GM18498 (cell line): ENCODE measurements at regions not wholly inside any gene's neighbourhood (a gene's known extent, or its start where the extent isn't known, plus 50 kb on each side); places are given as distances from the start of the nearest gene placed in this dataset.
"Not testable (repeated sequence)": the region's sequence is repeated elsewhere in the genome, so short reads cannot be mapped to it uniquely, and the experiment has no call there.

Source experiments
- ATAC-seq: cut with Tn5 transposase; IDR thresholded peaks from one replicate; pipeline ENCODE4 v1.9.1; 2021; ENCODE audit warnings: mild to moderate bottlenecking, moderate library complexity; ENCODE audit not compliant: unreplicated experiment

DNA sequence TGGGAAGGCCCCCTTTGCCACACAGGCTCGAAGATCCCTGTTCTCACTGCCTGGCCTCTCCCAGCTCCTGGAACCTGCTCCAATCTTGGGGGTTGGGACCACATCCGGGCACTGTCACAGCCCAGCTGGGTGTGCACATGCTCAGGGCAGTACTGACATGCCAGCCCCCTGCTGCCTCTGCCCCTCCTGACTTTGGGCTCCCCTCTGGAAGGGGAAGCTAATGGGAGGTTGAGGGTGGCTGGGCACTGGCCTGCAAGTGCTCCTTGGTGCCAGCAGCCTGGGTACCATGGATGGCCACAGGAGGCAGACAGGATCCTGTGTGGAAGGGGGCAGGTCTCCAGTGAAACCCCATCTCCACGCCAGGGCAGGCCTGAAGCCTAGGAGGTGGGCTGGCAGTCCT, 126.1 kb upstream of the NOL4 start:
- no peak for ATAC-seq

DNA sequence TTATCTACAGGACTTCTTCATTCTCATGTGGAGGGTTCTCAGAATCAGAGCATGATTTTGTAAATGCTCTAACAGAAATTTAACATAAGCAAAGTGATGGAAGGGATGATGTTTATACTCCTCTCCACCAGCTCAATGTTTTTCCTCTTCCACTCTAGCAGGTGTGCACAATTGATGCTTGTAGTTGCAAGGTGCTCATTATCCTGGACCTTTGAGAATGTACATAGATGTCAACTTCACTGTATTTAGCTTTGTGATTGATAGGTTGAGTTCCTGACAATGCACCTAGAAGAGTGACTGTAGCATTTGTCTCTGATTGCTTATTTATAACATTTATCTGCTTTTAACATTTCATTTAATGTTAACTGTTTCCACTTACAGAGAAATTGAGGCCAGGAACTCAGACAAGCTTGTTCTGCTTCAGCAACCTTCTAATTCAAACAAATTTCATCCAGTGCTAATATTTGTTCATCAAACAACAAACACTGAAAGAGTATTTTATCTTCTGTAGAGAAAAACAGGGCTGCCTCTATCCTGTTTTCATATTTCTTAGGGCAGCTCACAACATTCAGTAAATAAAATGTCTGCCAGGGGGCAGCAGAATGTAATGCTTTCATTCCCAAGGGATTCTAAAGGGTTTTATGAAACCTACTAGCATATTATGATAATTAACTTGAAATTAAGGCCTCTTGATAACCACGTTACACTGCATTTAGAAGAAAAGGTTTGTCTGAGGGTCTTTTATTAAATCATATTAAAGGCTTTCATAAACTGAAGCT, 127.9 kb upstream of the NOL4 start:
- no peak for ATAC-seq

DNA sequence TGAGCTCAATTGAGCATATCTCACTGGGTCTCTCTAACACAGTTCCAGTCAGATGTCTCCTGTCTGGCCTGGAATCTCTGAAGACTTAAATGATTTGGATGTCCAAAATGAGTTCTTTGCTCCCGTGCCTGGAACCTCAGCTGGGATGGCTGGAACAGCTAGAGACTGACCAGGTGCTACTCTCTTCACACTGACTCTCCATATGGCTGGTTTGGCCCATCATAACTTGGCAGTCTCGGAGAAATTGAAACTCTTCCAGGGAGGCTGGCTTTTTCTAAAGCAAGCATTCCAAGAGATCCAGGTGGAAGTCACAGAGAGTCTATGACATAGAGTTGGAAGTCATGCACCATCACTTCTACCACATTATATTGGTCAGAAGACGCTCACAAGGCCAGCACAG, 129.6 kb upstream of the NOL4 start:
- no peak for ATAC-seq

DNA sequence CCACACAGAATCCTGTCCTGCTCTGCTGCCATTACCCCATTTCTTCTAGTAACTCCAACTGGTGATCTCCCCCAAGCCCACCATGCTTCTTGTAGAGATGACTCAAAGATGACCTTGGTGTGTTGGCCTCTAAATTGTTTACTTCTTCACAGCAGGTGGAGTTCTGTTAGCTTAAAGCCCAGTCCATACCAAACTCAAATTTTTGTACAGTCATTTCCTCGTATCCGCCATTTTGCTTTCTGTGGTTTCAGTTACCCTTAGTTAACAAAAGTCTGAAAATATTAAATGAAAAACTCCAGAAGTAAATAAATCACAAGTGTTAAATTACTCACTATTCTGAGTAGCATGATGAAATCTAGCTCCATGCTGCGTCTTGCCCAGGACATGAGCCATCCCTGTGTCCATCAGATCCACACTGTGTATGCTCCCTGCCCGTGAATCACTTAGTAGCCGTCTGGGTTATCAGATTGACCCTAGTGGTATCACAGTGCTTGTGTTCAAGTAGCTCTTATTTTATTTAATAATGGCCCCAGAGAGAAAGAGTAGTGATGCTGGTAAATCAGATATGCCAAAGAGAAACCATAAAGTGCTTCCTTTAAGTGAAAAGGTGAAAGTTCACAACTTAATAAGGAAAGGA, 133.3 kb upstream of the NOL4 start:
- no peak for ATAC-seq

DNA sequence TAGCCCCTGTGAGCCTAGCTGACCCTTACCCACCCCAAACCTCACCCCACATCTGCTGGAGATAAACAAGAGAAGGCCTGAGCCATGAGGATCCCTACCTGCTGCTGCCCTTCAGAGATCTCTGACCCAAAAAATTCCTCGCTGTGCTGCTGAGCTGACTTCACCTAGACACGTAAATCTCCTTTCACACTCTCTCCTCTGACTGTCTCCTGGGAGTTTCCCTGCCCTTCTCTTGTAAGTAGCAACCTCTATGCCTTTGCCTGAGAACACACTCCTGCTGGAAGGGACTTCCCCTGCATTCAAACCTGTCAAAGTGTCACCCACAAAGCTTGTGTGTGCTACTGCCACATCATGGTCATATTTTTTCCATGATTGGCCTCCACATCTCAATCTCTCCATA, 134.2 kb upstream of the NOL4 start:
- peak; percentile 80 for ATAC-seq

DNA sequence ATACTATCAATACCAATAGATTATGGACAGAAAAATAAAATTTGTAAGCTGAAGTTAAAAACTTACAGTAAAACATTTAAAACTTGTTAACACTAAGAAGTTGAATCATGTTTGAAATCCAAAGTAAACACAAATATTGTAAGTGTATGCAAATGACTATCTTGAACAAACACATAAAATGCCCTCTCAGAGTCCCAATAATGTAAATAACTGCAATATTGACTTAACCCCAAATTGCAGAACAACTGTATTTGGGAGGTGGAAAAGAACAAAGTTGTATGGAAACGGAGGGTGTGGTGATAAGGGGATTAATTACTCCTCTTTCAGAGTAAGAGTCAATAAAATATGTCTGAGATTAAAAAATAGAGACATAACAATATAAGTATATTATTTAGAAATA, 140.0 kb upstream of the NOL4 start:
- ATAC-seq, result no peak

DNA sequence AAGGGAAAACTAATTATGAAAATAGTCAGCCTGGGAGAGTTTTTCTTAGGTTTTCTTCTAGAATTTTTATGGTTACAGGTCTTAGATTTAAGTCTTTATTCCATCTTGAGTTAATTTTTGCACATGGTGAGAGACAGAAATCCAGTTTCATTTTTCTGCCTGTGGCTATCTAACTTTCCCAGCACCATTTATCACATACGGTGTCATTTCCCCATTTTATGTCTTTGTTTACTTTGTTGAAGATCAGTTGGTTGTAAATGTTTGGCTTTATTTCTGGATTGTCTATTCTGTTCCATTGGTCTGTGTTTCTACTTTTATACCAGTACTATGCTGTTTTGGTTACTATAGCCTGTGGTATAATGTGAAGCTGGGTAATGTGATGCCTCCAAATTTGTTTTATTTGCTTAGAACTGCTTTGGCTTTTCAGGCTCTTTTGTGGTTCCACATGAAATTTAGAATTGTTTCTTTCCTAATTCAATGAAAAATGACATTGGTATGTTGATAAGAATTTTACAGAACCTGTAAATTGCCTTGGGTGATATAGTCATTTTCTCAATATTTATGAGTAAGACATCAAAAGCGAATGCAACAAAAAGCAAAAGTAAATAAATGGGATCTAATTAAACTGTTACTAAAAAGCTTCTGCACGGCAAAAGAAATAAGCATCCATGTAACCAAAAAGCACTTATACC, 146.1 kb upstream of the NOL4 start:
- ATAC-seq, result no peak

DNA sequence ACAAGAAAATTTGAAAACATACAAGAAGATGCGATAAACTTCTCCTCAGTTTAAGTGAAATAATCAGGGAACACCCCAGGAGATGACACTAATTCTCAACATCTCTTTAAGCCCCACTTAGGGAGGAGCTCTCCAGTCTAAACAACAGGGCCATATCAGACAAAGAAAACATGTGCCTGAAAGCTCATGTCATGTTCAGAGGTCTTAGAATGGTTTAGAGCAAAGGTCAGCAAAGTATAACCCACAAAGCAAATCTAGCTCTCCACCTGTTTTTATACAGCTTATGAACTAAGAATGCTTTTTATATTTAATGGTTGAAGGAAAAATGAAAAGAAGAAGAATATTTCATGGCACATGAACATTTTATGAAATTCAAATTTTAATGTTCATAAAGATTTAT, 155.6 kb upstream of the NOL4 start:
- ATAC-seq, result no peak

DNA sequence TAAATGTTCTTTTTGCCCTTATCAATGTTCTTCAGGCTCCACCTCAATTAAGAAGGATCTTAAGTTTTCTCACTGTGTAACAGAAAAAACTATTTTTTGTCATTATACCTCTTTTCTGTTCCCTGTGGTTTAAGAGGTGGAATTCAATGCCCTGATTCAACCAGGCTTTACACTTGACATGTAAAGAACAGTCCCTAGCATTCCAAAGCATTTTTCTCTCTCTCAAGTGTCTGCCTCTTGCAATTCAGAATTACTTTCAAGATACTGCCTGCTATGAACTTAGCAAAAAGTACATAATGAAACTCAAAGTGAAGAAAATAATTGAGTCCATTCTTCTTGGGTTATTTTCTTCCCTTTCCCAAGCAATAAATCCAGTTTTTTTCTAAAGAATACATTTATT, 160.6 kb upstream of the NOL4 start:
- ATAC-seq, result no peak

DNA sequence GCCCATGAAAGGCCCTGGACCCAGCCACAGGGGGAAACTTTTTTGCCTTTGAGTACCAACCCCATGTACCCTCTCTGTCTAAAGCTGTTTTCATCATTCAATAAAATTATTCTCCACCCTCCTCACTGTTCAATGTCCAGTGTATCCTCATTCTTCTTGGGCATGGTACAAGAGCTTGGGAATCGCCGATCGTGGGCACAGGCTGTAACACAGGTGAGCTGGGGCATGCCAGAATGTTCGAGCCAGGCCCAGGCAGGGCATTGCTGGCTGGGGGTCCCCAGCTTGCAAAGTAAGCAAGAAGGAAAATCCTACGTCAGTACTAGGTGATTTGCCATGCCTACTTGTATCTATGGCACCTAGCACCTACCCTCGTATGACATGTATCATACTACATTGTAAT, 162.1 kb upstream of the NOL4 start:
- ATAC-seq, result no peak

DNA sequence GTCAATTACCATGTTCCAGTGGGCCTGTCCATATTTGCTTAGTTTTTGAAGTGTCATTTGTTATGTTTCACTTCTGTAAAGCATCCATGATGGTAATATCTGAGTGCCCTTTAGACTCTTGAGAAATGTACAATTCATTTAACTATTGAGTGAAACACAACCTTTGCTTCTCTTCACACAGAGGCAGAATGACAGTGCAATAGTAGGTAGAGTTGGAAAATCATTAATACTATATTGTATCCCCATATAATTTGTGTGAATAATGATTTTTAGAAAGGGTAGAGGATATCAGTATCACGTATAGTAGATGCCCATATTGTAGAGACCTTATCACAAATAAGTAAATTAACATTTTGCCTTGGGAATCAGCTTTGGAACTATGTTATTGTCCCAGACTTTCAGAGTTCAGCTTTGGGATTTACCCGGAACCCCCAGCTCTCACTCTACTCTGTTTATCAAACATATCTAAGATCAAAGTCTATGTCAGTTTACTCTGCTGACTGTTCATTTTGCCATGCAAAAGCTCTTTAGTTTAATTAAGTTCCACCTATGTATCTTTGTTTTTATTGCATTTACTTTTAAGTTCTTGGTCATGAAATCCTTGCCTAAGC, 172.7 kb upstream of the NOL4 start:
- ATAC-seq, result no peak

DNA sequence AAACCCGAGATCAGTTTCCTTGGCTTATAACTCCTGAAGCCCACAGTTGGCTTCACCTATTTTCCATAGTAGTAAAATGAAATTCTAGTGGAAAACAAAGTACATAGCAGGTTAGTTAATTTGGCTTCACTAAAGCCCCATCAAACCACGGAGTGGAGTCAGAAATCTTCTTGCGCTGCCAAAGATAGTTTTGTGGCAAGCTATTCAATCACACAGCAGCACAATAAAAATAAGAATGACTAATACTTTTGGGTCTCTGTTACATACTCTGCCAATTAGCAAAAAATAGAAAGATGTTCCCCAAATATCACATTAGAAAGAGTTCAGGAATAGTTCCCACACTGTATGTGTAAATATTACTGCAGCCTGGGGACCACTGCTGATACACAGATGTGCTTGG, 175.2 kb upstream of the NOL4 start:
- ATAC-seq, result no peak

DNA sequence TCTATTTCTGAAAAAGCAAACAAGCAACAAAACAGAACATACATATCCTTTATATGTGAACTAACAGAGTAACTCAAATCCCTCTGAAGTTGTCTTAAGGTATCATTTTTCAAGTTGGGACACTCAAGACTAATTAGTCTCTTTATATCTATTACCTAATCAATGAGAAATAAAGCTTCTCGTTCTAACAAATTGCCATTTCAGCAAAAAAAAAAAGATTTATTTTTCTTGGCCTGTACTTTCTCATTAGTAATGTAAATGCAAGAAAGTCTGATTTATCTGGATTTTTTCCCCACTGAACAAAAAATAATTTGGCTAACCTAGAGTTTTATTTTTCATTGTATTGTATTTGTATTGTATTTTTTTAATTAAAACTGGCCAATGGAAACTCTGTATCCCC, 176.1 kb upstream of the NOL4 start:
- no peak for ATAC-seq

DNA sequence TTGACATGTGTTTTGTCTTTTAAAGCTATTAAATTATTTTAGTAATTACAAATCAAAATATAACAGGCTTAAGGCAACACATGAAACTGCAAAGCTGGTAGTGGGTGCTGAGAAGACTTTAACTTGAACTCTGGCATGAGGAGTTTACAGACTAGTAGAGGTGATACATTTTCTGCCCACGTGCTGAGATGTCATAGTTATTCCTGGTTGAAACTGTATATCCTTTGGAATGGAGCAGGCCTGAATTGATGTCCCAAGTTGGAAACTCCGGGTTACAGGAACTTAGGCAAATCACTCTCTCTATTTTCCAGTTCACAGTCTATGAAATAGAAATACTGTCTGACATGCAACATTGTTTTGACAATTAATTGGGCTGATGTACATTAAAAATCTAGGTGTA, 177.1 kb upstream of the NOL4 start:
- ATAC-seq, result no peak

DNA sequence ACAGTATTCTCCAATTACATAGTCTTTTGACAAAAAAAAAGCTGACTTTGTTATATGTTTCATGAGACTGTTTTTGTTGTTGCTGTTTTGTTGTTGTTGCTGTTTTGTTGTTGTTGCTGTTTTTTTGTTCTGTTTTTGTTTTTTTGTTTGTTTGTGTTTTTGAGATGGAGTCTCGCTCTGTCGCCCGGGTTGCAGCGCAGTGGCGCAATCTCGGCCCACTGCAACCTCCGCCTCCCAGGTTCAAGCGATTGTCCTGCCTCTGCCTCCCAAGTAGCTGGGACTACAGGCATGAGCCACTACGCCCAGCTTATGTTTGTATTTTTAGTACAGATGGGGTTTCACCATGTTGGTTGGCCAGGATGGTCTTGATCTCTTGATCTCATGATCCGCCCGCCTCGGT, 182.8 kb upstream of the NOL4 start:
- ATAC-seq, result not testable (repeated sequence)

DNA sequence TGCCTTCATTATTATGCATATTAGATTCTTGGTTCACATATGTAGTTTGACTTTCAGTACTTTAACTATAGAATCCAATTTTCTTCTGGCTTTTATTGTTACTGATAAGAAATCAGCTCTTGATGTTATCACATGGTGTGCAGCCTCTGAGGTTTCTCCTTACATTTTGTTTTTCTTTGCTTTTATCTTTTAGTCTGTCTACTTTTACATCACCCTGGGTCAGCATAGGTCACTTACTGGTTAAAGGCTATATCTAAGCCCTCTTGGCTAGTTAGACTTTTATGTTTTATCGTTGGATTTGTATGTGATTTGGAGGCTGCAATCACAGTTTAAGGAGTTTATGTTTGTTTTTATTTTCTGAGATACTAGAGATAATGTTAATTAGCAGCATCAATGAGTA, 187.2 kb upstream of the NOL4 start:
- no peak for ATAC-seq

DNA sequence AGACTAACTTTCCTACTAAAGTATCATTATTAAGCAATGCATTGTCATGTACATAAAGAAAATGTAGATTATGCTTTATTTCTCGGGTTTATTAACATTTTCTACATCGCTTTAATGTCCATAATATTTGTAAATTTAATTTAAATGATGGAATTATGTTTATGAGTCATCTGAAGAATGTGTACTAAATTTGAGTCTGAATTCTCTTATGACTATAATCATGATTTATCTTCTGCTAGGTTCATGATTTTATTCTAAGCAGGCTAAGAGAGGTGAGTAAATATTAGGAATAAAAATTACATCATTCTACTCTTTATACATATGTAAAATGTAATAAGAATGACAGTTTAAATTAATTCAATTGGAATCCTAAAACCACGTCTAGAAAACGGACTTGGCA, 206.3 kb upstream of the NOL4 start:
- ATAC-seq, result no peak

DNA sequence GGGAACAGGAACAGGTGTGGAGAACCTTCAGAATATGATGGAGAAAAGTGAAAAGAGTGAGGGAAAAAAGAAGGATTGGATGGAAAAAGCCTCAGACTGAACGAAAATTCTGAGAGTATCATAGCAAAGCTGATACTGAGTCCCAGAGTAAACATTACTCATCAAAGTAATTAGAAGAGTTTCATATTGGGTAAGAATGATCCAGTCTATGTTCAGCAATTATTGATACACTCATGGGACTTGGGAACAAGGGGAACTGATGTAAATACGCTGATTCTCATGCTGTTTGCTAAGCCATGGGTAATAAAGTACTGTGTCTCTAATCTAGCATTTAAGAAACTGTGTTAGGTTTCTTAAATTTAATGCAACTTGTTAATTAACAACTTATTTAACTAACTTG, 219.9 kb upstream of the NOL4 start:
- no peak for ATAC-seq

DNA sequence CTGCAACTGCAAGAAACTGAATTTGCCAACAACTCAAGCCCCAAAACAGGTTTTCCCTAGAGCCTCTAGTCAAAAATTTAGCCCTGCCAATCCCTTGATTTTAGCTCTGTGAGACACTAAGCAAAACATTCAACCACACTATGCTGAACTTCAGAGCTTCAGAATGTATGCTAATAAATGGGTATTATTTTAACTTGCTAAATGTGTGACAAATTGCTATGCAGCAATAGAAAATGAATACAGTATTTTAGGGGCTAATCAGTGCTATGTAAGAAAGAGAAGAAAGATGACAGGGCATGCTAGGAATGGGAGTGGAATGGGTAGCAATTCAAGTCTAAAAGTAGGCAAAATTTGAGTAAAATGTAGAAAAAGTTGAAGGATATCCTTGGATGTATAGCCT, 223.9 kb upstream of the NOL4 start:
- ATAC-seq, result no peak

DNA sequence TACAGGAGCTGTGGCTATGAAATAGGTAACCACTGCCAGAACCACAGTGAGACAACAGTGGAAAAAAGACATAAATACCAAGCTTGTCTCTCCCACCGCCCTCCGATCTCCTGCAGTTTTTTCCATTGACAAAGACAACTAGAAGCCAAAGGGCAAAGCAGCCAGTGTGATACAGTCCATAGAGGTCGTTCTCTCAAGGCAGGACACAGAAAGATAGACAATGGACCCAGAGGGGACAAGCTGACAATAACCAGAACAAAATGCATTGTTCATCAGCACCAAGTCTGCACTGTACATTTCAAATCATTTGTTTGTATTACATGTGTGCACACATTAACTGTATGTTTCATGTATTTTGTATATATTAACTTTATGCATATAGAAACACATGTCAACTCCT, 233.0 kb upstream of the NOL4 start:
- ATAC-seq, result no peak

DNA sequence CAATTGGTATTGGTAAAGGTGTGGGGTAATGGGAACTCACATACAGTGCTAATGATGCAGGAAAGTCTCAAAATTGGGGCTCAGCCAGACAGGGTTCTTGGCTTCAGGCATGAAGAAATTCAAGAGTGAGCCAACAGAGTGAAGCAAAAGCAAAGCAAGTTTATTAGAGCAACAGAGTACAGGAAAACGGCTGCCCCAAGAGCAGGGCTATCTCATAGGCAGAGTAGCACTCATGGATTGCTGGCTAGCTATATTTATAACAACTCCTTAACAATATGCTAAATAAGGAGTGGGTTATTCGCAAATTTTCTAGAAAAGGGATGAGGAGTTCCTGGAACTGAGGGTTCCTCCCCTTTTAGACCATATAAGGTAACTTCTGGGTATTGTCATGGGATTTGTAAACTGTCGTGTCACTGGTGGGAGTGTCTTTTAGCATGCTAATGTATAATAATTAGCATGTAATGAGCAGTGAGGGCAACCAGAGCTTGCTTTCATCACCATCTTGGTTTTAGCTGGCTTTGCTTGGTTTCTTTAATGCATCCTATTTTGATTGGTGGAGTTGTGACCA, 233.8 kb upstream of the NOL4 start:
- ATAC-seq, result no peak

DNA sequence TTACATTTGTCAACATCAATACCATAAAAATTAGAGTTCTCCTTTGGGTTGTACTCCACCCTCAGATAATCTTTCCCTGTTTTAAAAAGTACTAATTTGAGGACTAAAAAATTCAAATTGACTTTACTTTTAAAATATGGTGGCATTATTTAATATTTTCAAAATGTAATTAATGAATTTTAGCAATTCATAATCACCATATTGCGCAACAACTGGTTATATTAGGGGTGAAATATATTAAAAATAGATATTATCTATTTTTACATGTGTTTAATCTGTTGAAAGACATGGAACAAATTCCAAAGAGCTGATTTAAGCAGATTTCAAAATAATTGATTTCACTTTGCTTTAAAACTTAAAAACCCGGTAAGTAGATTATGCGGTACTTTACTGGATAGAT, 236.6 kb upstream of the NOL4 start:
- ATAC-seq, result no peak
